ENCODE measurements at regions not wholly inside any gene's neighbourhood (a gene's known extent, or its start where the extent isn't known, plus 50 kb on each side); places are given as distances from the start of the nearest gene placed in this dataset.
"Not testable (repeated sequence)": the region's sequence is repeated elsewhere in the genome, so short reads cannot be mapped to it uniquely, and the experiment has no call there.

GRCh38 chr4:188657365-188657764, 518.1 kb downstream of the TRIML1 start:
- no peak overlapping the region for H3K4me3 ChIP-seq (ENCODE audit: low read depth, low read length)
- no peak for TF ChIP-seq CTCF (IDR thresholded peaks at IDR 0.05; ENCODE audit: insufficient read depth, low read depth, low read length, missing control alignments)
- DNase-seq (ENCODE audit: low read depth), result no peak

DNA sequence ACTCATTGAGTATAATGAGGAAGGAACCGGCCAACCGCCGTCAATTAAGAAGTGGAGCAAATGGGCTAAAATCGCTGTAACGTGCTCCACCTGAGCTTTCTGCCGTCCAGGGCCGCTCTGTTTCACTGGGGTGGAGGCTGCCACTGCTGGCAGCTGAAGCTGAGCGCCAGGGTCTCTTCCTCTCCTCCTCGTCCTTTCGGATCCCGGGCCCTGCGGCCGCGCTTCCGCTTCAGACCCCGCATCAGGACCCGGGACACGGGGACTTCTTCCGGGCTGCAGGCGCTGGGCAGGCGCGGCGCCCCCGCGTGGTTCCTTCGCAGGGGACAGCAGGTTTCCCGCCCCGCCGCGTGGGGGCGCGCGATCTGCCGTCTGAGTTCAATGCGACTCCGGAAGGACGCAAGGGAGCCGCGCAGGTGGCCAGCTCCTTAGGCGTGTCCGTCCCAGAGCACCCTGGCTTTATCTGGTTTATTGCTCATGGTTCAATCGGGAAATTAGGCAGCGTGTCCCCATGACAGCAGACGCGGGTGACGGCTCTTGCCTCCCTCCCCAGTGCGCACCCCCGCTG, 519.8 kb downstream of the TRIML1 start:
- H3K4me3 ChIP-seq (ENCODE audit: low read depth, low read length), result no peak overlapping the region
- TF ChIP-seq CTCF (IDR thresholded peaks at IDR 0.05; ENCODE audit: insufficient read depth, low read depth, low read length, missing control alignments), result no peak
- no peak for DNase-seq (ENCODE audit: low read depth)

DNA sequence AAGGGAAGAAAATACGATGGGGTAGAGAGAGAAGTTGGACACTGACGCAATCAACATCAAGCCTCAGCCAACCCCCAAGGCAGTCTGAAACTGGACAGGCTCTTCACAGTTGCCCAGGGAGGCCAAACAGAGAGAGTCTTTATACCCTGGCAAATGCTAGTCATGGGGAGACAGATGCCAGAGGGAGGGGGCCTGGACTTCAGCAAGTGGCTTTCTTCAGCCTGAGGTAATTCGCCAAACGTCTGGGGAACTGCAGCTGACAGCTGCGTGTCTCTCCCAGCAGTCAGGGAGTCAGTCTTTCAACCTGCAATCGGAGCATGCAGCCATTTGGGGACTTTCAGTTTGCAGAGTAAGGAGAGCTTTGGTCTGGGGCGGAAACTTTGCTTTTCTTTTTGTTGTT, 521.6 kb downstream of the TRIML1 start:
- H3K4me3 ChIP-seq (ENCODE audit: low read depth, low read length), result no peak overlapping the region
- TF ChIP-seq CTCF (IDR thresholded peaks at IDR 0.05; ENCODE audit: insufficient read depth, low read depth, low read length, missing control alignments), result no peak
- DNase-seq (ENCODE audit: low read depth), result no peak

GRCh38 chr4:188661502-188661901, 522.3 kb downstream of the TRIML1 start:
- no peak for DNase-seq (ENCODE audit: low read depth)
- TF ChIP-seq CTCF (IDR thresholded peaks at IDR 0.05; ENCODE audit: insufficient read depth, low read depth, low read length, missing control alignments), result no peak
- no peak overlapping the region for H3K4me3 ChIP-seq (ENCODE audit: low read depth, low read length)

DNA sequence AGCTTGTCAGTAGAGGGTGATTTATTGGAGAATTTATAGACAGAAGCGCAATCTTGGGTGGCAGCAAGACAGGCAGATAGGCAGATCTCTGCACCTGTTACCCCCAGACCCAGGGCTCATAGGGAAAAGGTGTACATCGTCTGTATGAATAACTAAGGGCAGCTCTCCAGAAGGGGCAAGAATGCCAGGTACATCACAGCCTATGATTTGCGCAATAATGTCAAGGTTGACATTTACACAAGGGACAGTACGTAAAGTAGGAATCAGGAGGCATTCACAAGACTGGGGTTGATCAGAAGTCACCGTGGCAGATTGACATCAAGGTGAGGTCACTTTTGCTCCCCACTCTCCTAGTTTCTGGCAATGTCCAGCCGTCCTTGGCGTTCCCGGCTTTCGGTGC, 524.1 kb downstream of the TRIML1 start:
- no peak for TF ChIP-seq CTCF (IDR thresholded peaks at IDR 0.05; ENCODE audit: insufficient read depth, low read depth, low read length, missing control alignments)
- no peak overlapping the region for H3K4me3 ChIP-seq (ENCODE audit: low read depth, low read length)

DNA sequence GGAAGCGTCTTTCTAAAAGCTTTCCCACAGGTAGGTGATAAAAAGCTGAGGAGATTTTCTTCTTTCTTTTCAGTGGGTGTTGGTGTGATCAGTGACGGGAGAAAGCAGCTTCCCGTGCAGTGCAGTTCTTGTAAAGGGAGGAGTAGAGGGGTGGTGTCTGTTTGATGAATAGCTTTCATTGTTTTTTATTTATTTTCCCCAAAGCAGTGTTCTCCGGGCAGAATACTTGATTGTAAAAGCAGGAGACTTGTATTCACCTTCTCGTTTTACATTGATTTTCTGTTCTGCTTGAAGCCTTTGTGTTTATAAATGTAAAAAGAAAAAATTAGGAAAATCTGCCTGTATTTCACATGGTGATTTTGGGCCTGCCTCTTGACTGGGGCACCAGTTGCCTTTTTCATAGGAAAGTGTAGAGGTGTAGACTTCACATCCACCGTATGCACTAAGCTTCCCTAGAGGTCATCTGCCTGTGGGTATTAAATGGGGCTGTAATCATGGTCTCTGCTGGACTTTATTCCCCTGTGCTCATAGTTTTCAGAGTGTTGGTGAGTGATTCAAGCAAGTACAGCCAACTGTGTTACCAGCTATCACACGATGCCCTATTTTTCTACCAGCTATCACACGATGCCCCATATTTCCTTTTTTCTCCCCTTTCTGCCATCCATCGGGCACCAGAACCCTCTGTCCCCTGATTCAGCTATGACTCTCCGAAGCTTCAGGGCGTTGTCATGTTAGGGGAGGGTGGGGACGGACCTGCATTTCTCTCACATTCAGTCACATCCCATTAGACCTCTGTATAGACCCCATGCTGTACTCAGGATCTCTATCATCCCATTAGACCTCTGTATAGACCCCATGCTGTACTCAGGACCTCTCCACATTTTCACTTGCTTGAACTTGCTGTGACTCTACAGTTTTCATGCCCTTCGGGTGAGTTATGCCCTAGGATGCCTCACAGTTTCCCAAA, 526.5 kb downstream of the TRIML1 start:
- DNase-seq (ENCODE audit: low read depth), result no peak
- no peak for TF ChIP-seq CTCF (IDR thresholded peaks at IDR 0.05; ENCODE audit: insufficient read depth, low read depth, low read length, missing control alignments)

More for the DNA sequence above, 524.1 kb downstream of the TRIML1 start:
- DNase-seq (ENCODE audit: low read depth), result no peak

GRCh38 chr4:188678691-188679090, 539.5 kb downstream of the TRIML1 start:
- not testable (repeated sequence) for H3K4me3 ChIP-seq (ENCODE audit: low read depth, low read length)

More for the DNA sequence above, 526.5 kb downstream of the TRIML1 start:
- H3K4me3 ChIP-seq (ENCODE audit: low read depth, low read length), result no peak overlapping the region

More at GRCh38 chr4:188678691-188679090, 539.5 kb downstream of the TRIML1 start:
- not testable (repeated sequence) for DNase-seq (ENCODE audit: low read depth)
